Endothelial cell of umbilical vein (primary cell): ENCODE measurements at regions not wholly inside any gene's neighbourhood (a gene's known extent, or its start where the extent isn't known, plus 50 kb on each side); places are given as distances from the start of the nearest gene placed in this dataset.

Source experiments
- BruUV-seq: library from RNA; stranded (reverse); fragments of 400-500 nt; replicated peaks from 2 replicates; lab custom pipeline; 2021; lab: Mats Ljungman, UMichigan
- CTCF ChIA-PET: fragments of 300-600, 350-600 bp; sonication (Branson Sonifier 250); formaldehyde crosslinking; loops from one replicate; lab custom pipeline; 2021; ENCODE audit warnings: antibody characterized with exemption, inconsistent platforms; lab: Charles Lee
- POLR2A ChIA-PET: fragments of 300-600, 350-600 bp; sonication (Branson Sonifier 250); formaldehyde crosslinking; loops from one replicate; lab custom pipeline; 2021; ENCODE audit warnings: antibody characterized with exemption, inconsistent platforms; lab: Charles Lee
- DNase-seq: peaks from one replicate; pipeline ENCODE4 v3.0.0-alpha.2; 2011; ENCODE audit warnings: low read depth, low spot score
- FAIRE-seq: peaks from 2 replicates; lab custom pipeline; 2011; peaks lifted over from hg19 to GRCh38; lab: Jason Lieb, UNC
- H2AFZ ChIP-seq: 2 replicates; pipeline ENCODE4 v1.6.0; 2012; ENCODE audit warnings: low read depth, low read length, control low read depth, inconsistent platforms
- H3K27ac ChIP-seq: 2 replicates; pipeline ENCODE4 v1.5.1; 2011; ENCODE audit warnings: low read depth, mild to moderate bottlenecking, control low read depth, low read length, moderate library complexity; ENCODE audit not compliant: insufficient read depth
- H3K27me3 ChIP-seq, 2 experiments: 2 replicates each; pipeline versions ENCODE4 v1.6.0 to v1.6.1; 2011; ENCODE audit warnings: low read length in 2 of 2, mixed read lengths in 1 of 2; ENCODE audit not compliant: control insufficient read depth in 2 of 2, insufficient read depth in 2 of 2
- H3K36me3 ChIP-seq, 2 experiments: 2 replicates in 1 of 2; 3 replicates in 1 of 2; pipeline ENCODE4 v1.5.1; 2011; ENCODE audit warnings: low read length in 2 of 2, mild to moderate bottlenecking in 1 of 2, moderate library complexity in 1 of 2; ENCODE audit not compliant: control insufficient read depth in 2 of 2, insufficient read depth in 2 of 2; ENCODE audit errors: extremely low read depth in 1 of 2
- H3K4me1 ChIP-seq: 3 replicates; pipeline ENCODE4 v1.5.1; 2011; ENCODE audit warnings: mild to moderate bottlenecking, low read length; ENCODE audit not compliant: control insufficient read depth, insufficient read depth; ENCODE audit errors: extremely low read depth
- H3K4me2 ChIP-seq: 2 replicates; pipeline ENCODE4 v1.6.1; 2011; ENCODE audit warnings: low read length, control low read depth, mixed read lengths; ENCODE audit not compliant: insufficient read depth
- H3K4me3 ChIP-seq, 3 experiments: fragments of 200-600 bp in 1 of 3; sonication (generic), shearing (Covaris generic) in 1 of 3; replicated peaks in 1 of 3; 2 replicates each; pipeline ENCODE4 v1.5.1; 2011 to 2016; ENCODE audit warnings: control low read depth in 3 of 3, low read length in 3 of 3, mild to moderate bottlenecking in 2 of 3, inconsistent platforms in 1 of 3, low read depth in 1 of 3, moderate library complexity in 1 of 3; ENCODE audit not compliant: insufficient read depth in 1 of 3
- H3K79me2 ChIP-seq: 2 replicates; pipeline ENCODE4 v1.6.0; 2012; ENCODE audit warnings: low read length, inconsistent platforms; ENCODE audit not compliant: control insufficient read depth, insufficient read depth
- H3K9ac ChIP-seq: replicated peaks from 2 replicates; pipeline ENCODE3; 2011; ENCODE audit warnings: low read length, control low read depth; ENCODE audit not compliant: insufficient read depth; ENCODE audit errors: extremely low read depth
- H3K9me1 ChIP-seq: replicated peaks from 3 replicates; pipeline ENCODE4 v1.6.0; 2011; ENCODE audit warnings: mild to moderate bottlenecking, low read length; ENCODE audit not compliant: control insufficient read depth, insufficient read depth; ENCODE audit errors: extremely low read depth
- H3K9me3 ChIP-seq: replicated peaks from 2 replicates; pipeline ENCODE4 v1.5.1; 2012; ENCODE audit warnings: low read length, inconsistent platforms; ENCODE audit not compliant: control insufficient read depth, insufficient read depth
- H4K20me1 ChIP-seq: replicated peaks from 2 replicates; pipeline ENCODE3; 2011; ENCODE audit warnings: mild to moderate bottlenecking, low read length; ENCODE audit not compliant: control insufficient read depth, insufficient read depth; ENCODE audit errors: extremely low read depth
- CTCF ChIP-seq, 2 donors: IDR thresholded peaks; 1 replicate in 1 of 2; 2 replicates in 1 of 2; pipeline ENCODE4 v1.5.1; 2011; ENCODE audit warnings: low read length in 2 of 2, mild to moderate bottlenecking in 2 of 2, moderate library complexity in 2 of 2, control low read depth in 1 of 2, inconsistent platforms in 1 of 2, low read depth in 1 of 2; ENCODE audit not compliant: insufficient read depth in 1 of 2; ENCODE audit errors: extremely low read depth in 1 of 2
- EZH2 ChIP-seq: IDR thresholded peaks from 2 replicates; pipeline ENCODE4 v1.6.1; 2012; ENCODE audit warnings: borderline replicate concordance, low read depth, mild to moderate bottlenecking, moderate library complexity, low read length, inconsistent platforms; ENCODE audit not compliant: severe bottlenecking
- FOS ChIP-seq: IDR thresholded peaks from 2 replicates; pipeline ENCODE4 v1.6.1; 2011; ENCODE audit warnings: mild to moderate bottlenecking, low read length, moderate library complexity, borderline replicate concordance; ENCODE audit not compliant: insufficient read depth
- GATA2 ChIP-seq: IDR thresholded peaks from 2 replicates; pipeline ENCODE4 v1.7.0; 2011; ENCODE audit warnings: low read depth, mild to moderate bottlenecking, moderate library complexity, mixed read lengths, low read length; ENCODE audit not compliant: insufficient read length, insufficient read depth
- JUN ChIP-seq: IDR thresholded peaks from 2 replicates; pipeline ENCODE4 v1.6.1; 2011; ENCODE audit warnings: borderline replicate concordance, low read depth; ENCODE audit not compliant: insufficient read length, insufficient read depth
- MAX ChIP-seq: IDR thresholded peaks from 2 replicates; pipeline ENCODE4 v1.6.1; 2011; ENCODE audit not compliant: insufficient read depth, insufficient read length
- MYC ChIP-seq: IDR thresholded peaks from one replicate; pipeline ENCODE4 v1.6.1; 2011; ENCODE audit warnings: mild to moderate bottlenecking, low read depth, low read length
- POLR2A ChIP-seq: IDR thresholded peaks from 2 replicates; pipeline ENCODE4 v1.6.1; 2012; ENCODE audit warnings: low read depth, mild to moderate bottlenecking, control low read depth, low read length
- POLR2AphosphoS5 ChIP-seq: IDR thresholded peaks from 2 replicates; pipeline ENCODE4 v1.6.1; 2012; ENCODE audit warnings: low read depth, mild to moderate bottlenecking, control low read depth, low read length, moderate library complexity; ENCODE audit not compliant: insufficient read depth
- dilution Hi-C: fragments of 300-500 bp; cut with MboI; formaldehyde crosslinking; loops from one replicate; pipeline ENCODE4 v1.15.0; 2019; ENCODE audit warnings: low sequenced_read_pairs; ENCODE audit not compliant: extremely low pct_ligation_motif_present
- intact Hi-C: fragments of 100-400 bp; cut with micrococcal nuclease; formaldehyde crosslinking; loops from one replicate; pipeline ENCODE4 v1.10.0; 2022

- no TSS peak for BruUV-seq
- no peak for DNase-seq
- Histone ChIP-seq H3K9ac (no peak overlapping the region), H3K4me3 (no peak overlapping the region), H2AFZ (no peak overlapping the region), H3K79me2 (no peaks in the 10 kb centered on the region), H3K27ac (no peak overlapping the region), H3K9me1 (no peaks in the 10 kb centered on the region), H3K36me3 (no peaks in the 10 kb centered on the region), H3K4me2 (no peak overlapping the region), H3K4me1 (no peaks in the 10 kb centered on the region), H3K27me3 (no peaks in the 10 kb centered on the region), H4K20me1 (no peaks in the 10 kb centered on the region), H3K9me3 (peaks cover 6% of the 10 kb centered on the region)
- no peak for FAIRE-seq
- ChIA-PET POLR2A (no interaction called here), CTCF (no interaction called here)
- dilution Hi-C loops = no loop called here
- intact Hi-C loops = no loop called here
- TF ChIP-seq FOS (no peak), CTCF (IDR thresholded peaks at IDR 0.05; ENCODE audit: extremely low read depth in 1 of 2, insufficient read depth in 1 of 2, low read depth in 1 of 2, low read length in 2 of 2) (no peak), MYC (no peak), POLR2AphosphoS5 (no peak), JUN (no peak)
Observed at GRCh38 chr7:67788669-67789068, 792.0 kb downstream of the TYW1 start.

- no peaks in the 10 kb centered on the region for H3K9me1 ChIP-seq
- intact Hi-C loops (no loop called here), dilution Hi-C loops (no loop called here)
- H3K27me3 ChIP-seq = no peaks in the 10 kb centered on the region
- POLR2A ChIA-PET = no interaction called here
- BruUV-seq = no TSS peak
- no peaks in the 10 kb centered on the region for H3K36me3 ChIP-seq
- no peaks in the 10 kb centered on the region for H4K20me1 ChIP-seq
- H3K27ac ChIP-seq = no peak overlapping the region
- H3K9me3 ChIP-seq = peaks cover 6% of the 10 kb centered on the region
- no peak overlapping the region for H3K9ac ChIP-seq
- CTCF ChIA-PET = no interaction called here
- no peak overlapping the region for H3K4me2 ChIP-seq
- no peaks in the 10 kb centered on the region for H3K79me2 ChIP-seq
- FAIRE-seq (no peak), DNase-seq (no peak)
- no peak for TF ChIP-seq EZH2
- TF ChIP-seq MYC = no peak
- no peak for TF ChIP-seq JUN
- no peak for TF ChIP-seq CTCF (IDR thresholded peaks at IDR 0.05; ENCODE audit: extremely low read depth in 1 of 2, insufficient read depth in 1 of 2, low read depth in 1 of 2, low read length in 2 of 2)
- TF ChIP-seq MAX = no peak
- no peak for TF ChIP-seq GATA2
- no peak for TF ChIP-seq POLR2A
- no peak for TF ChIP-seq FOS
- no peak for TF ChIP-seq POLR2AphosphoS5
- no peaks in the 10 kb centered on the region for H3K4me1 ChIP-seq
- H2AFZ ChIP-seq = no peak overlapping the region
- no peak overlapping the region for H3K4me3 ChIP-seq
Observed at GRCh38 chr7:67791918-67792317, 795.3 kb downstream of the TYW1 start.
